Body of pancreas (tissue), 4 donors: ENCODE measurements at regions not wholly inside any gene's neighbourhood (a gene's known extent, or its start where the extent isn't known, plus 50 kb on each side); places are given as distances from the start of the nearest gene placed in this dataset.

ENCODE experiments used
- ATAC-seq: fragments of 150-250 bp; one replicate; pipeline ENCODE4 v1.9.1; 2016
- DNase-seq, 4 donors: peaks; one replicate each; pipeline ENCODE4 v3.0.0-alpha.2; 2019
- H3K27ac ChIP-seq, 4 donors: fragments of 200-600 bp; sonication (generic); 1 replicate in 3 of 4; 2 replicates in 1 of 4; pipeline versions ENCODE4 v1.5.1 to v1.6.1; 2016 to 2019; ENCODE audit warnings: mild to moderate bottlenecking in 1 of 4, mixed read lengths in 1 of 4, moderate library complexity in 1 of 4
- H3K27me3 ChIP-seq, 2 donors: fragments of 200-600 bp; sonication (generic); one replicate each; pipeline ENCODE4 v1.6.0; 2016; ENCODE audit warnings: mild to moderate bottlenecking in 1 of 2
- H3K36me3 ChIP-seq, 2 donors: fragments of 200-600 bp; sonication (generic); replicated peaks in 1 of 2; 2 replicates each; pipeline ENCODE4 v1.5.1; 2016; ENCODE audit warnings: low read depth in 2 of 2; ENCODE audit not compliant: insufficient read depth in 1 of 2
- H3K4me1 ChIP-seq: fragments of 200-600 bp; sonication (generic); one replicate; pipeline ENCODE4 v1.6.0; 2016
- H3K4me3 ChIP-seq, 2 donors: fragments of 200-600 bp; sonication (generic); 1 replicate in 1 of 2; 2 replicates in 1 of 2; pipeline ENCODE4 v1.5.1; 2016 to 2019
- H3K9me3 ChIP-seq, 3 donors: fragments of 200-600 bp; sonication (generic); 1 replicate in 2 of 3; 2 replicates in 1 of 3; pipeline ENCODE4 v1.5.1; 2016
- CTCF ChIP-seq, 7 experiments: fragments of 450-650 bp in 4 of 7; fragments of 200-600 bp in 3 of 7; sonication (generic) in 3 of 7; IDR thresholded peaks; one replicate each; pipeline ENCODE4 v1.5.1; 2016 to 2019; ENCODE audit warnings: antibody characterized with exemption in 7 of 7
- POLR2A ChIP-seq, 3 donors: fragments of 450-650 bp; IDR thresholded peaks; one replicate each; pipeline ENCODE4 v1.6.1; 2016; ENCODE audit warnings: antibody characterized with exemption in 3 of 3, mild to moderate bottlenecking in 2 of 3
- whole genome bisulfite sequencing, 2 donors: methylation state at CpG; one replicate each; pipeline ENCODE4 v1.1.5; 2017; 5-methylcytosine and 5-hydroxymethylcytosine counted together
- intact Hi-C: fragments of 100-400 bp; cut with DNase I; formaldehyde crosslinking; loops from one replicate; pipeline ENCODE4 v1.15.1; 2023

GRCh38 chr10:107656932-107657331 is 492.4 kb upstream of the SORCS1 start:
- H3K4me3 ChIP-seq, result no peak overlapping the region
- H3K9me3 ChIP-seq, result no peaks in the 10 kb centered on the region
- TF ChIP-seq CTCF (IDR thresholded peaks at IDR 0.05) (no peak), POLR2A (IDR thresholded peaks at IDR 0.05) (no peak)
- DNase-seq (no peak), ATAC-seq (no peak)
- H3K4me1 ChIP-seq, result peaks cover 5% of the 10 kb centered on the region
- intact Hi-C loops, result no loop called here
- H3K27ac ChIP-seq, result no peak overlapping the region
- no peaks in the 10 kb centered on the region for H3K36me3 ChIP-seq
- no peaks in the 10 kb centered on the region for H3K27me3 ChIP-seq

GRCh38 chr10:107653832-107654287 is 489.4 kb upstream of the SORCS1 start:
- DNase-seq (peak; percentile 13 to 45 (median 16)), ATAC-seq (peak; percentile 72)
- Histone ChIP-seq H3K27me3 (no peaks in the 10 kb centered on the region), H3K9me3 (no peaks in the 10 kb centered on the region), H3K36me3 (no peaks in the 10 kb centered on the region), H3K27ac (peak overlapping the region in 3 of 4 donors; percentile 31 to 71 (median 41)), H3K4me1 (peaks cover 5% of the 10 kb centered on the region), H3K4me3 (peak overlapping the region in 1 of 2 donors; percentile 26)
- 0 to 4% methylated on average over 5 of the region's 5 CpGs for WGBS, 2 donors
- intact Hi-C loops, result no loop called here
- no peak for TF ChIP-seq CTCF (IDR thresholded peaks at IDR 0.05)
- TF ChIP-seq POLR2A (IDR thresholded peaks at IDR 0.05), result no peak

GRCh38 chr10:107650939-107651338 is 486.4 kb upstream of the SORCS1 start:
- Histone ChIP-seq H3K36me3 (no peaks in the 10 kb centered on the region), H3K9me3 (no peaks in the 10 kb centered on the region), H3K4me1 (peaks cover 5% of the 10 kb centered on the region), H3K27ac (no peak overlapping the region), H3K4me3 (no peak overlapping the region), H3K27me3 (no peaks in the 10 kb centered on the region)
- intact Hi-C loops, result no loop called here
- ATAC-seq (no peak), DNase-seq (no peak)
- TF ChIP-seq CTCF (IDR thresholded peaks at IDR 0.05) (no peak), POLR2A (IDR thresholded peaks at IDR 0.05) (no peak)

GRCh38 chr10:107649249-107649648 is 484.7 kb upstream of the SORCS1 start:
- Histone ChIP-seq H3K27ac (no peak overlapping the region), H3K36me3 (no peaks in the 10 kb centered on the region), H3K4me3 (no peak overlapping the region), H3K9me3 (no peaks in the 10 kb centered on the region), H3K27me3 (no peaks in the 10 kb centered on the region), H3K4me1 (peaks cover 1% of the 10 kb centered on the region)
- WGBS, 2 donors, result 83% methylated on average over 4 of the region's 4 CpGs
- TF ChIP-seq POLR2A (IDR thresholded peaks at IDR 0.05), result no peak
- no peak for TF ChIP-seq CTCF (IDR thresholded peaks at IDR 0.05)
- ATAC-seq, result no peak
- no peak for DNase-seq
- intact Hi-C loops, result no loop called here

- no peaks in the 10 kb centered on the region for H3K9me3 ChIP-seq
- no peak overlapping the region for H3K4me3 ChIP-seq
- 75 to 82% methylated on average over 1 of the region's 1 CpG for WGBS, 2 donors
- intact Hi-C loops, result no loop called here
- H3K27ac ChIP-seq, result no peak overlapping the region
- H3K36me3 ChIP-seq, result no peaks in the 10 kb centered on the region
- no peak for DNase-seq
- H3K27me3 ChIP-seq, result no peaks in the 10 kb centered on the region
- no peaks in the 10 kb centered on the region for H3K4me1 ChIP-seq
- ATAC-seq, result no peak
- no peak for TF ChIP-seq CTCF (IDR thresholded peaks at IDR 0.05)
- TF ChIP-seq POLR2A (IDR thresholded peaks at IDR 0.05), result no peak
These were observed 483.0 kb upstream of the SORCS1 start for GRCh38 chr10:107647462-107647861.
